NCI-H2196 (cell line): ENCODE measurements at regions not wholly inside any gene's neighbourhood (a gene's known extent, or its start where the extent isn't known, plus 50 kb on each side); places are given as distances from the start of the nearest gene placed in this dataset.
"Not testable (repeated sequence)": the region's sequence is repeated elsewhere in the genome, so short reads cannot be mapped to it uniquely, and the experiment has no call there.

ENCODE experiments used
- DNase-seq: peaks from one replicate; lab custom pipeline; 2025; ENCODE audit not compliant: unreplicated experiment; lab: John Stamatoyannopoulos, UW

DNA sequence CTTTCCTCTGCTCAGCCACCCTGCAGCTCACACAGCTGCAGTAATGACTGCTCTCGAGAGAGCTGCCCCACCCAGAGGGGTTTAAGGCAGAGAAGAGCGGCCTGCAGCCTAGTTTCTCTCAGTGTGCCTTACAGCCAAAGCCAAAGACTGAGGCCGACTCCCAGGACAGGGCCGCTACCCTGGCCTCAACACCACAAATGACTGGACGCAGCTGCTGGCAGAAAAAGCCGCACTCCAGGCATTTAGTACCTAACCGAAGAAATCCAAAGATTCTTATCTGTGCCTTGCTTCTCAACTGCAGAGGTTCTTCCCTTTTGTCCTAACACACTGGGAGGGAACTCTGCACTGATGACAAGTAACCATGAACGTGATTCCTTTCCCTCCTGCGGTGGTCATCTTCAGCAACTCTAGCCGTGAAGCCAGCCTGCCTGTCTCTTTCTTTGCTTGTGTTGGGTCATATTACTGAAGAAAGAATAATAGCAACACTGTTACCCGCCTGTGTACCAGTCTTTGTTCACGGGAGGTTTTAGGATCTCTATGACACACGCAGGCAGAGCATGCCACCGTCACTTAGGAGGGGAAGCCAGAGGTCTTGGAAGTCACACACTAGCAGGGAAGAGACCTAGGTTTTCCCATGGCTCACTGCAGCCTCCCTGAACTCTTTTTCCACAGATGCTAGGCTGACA, 202.7 kb downstream of the RHOU start:
- DNase-seq, result peak; percentile 8

DNA sequence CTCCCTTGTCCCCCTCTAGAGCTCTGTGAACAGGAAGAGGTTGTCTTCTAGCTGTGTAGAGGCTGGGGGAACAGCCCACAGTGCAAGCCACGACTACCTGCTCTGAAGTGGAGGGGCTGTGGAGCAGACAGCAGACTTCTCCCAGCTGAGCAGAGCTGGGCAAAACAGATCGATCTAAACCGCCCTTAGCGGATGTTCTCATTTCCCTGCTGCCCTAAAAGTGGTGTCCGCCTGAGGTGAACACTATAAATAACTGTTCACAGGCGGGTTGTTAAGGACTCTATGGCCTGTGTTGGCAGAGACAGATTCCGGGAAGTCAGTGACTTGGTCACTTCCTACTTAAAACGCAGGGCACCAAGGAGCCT, 203.2 kb downstream of the RHOU start:
- DNase-seq, result no peak

- DNase-seq, result no peak
Measured at GRCh38 chr1:228939001-228939691, 203.9 kb downstream of the RHOU start.

DNA sequence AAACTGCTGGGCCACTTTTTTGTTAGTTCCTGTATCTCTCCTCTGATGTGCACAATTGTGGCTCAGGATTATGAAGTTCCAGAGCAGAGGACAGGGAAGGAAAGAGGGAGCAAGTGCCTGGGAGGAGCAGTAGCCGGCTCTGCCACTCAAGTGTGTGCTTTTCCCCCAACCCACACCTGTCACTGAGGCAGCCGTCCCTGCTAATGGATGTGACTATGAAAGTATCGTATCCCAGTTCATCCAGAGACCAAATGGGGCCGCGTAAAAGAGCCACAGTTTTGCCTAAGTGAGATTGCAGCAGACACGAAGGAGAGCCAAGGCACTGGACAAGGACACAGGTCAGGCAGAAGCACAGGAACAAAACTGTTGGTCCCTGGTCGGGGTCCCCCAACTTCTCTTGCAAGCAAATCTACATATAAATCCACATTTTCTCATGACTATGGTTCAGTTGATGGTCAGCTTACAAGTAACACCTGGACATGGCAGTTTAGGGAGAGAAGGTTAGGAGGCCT, 204.7 kb downstream of the RHOU start:
- no peak for DNase-seq

DNA sequence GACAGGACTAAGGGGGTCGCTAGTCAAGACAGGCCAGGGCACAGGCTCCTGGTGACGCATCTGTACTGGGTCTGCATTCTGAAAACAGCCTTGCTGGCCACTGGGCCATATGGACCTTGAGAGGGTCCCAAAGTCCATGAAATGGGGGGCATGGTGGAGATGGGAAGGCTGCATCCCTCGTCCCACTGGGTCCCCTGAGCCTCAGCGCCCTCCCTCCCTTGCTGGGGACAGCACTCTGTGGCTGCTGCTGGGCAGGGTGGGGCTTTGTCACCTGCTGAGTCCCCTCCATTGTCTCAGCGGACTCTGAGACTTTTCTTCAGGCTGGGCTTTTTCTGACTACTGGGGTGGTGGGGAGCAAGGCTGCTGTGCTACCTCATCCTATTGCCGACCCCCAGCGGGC, 205.2 kb downstream of the RHOU start:
- DNase-seq, result no peak

DNA sequence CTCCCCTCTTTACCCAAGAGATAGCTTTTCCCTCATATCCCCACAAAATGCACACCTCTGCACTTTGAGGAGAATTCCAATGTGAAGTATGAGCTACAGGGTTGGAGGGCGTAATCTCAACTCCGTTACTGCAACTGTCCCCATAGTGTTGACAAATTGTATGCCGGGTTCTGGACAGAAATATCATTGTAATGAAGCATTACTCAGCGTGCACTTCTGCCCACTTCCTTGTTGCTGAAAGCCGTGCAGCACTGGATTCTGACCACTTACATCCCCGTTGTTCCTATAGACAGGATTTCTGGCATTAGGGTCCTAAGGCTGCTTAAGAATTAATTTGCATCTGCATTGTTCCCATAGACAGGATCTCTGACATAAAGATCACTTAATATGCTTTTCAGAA, 205.6 kb downstream of the RHOU start:
- DNase-seq, result no peak

DNA sequence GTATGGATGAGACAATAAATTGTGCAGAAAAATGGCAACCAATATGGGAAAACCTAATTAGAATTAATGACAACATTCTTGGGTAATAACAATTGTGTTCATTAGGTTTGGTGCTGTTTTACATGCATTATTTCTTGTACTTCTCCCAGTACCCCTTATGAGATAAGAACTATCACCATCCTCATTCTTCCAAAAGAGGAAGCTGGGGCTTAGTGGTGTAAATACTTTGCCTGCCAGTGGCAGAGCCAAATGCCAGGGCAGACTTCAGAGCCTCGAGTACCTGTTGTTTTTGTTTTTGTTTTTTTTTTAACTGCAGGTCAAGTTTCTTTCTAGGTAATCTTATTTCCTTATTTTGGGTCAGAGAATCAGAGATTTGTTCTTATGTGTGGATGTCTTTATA, 206.4 kb downstream of the RHOU start:
- DNase-seq, result no peak

GRCh38 chr1:228943436-228943835, 208.2 kb downstream of the RHOU start:
- no peak for DNase-seq

- no peak for DNase-seq
Measured at GRCh38 chr1:228944296-228944695, 209.0 kb downstream of the RHOU start.

- no peak for DNase-seq
Measured at GRCh38 chr1:228944935-228945371, 209.7 kb downstream of the RHOU start.

- DNase-seq, result no peak
Measured at GRCh38 chr1:228945885-228946284, 210.6 kb downstream of the RHOU start.

DNA sequence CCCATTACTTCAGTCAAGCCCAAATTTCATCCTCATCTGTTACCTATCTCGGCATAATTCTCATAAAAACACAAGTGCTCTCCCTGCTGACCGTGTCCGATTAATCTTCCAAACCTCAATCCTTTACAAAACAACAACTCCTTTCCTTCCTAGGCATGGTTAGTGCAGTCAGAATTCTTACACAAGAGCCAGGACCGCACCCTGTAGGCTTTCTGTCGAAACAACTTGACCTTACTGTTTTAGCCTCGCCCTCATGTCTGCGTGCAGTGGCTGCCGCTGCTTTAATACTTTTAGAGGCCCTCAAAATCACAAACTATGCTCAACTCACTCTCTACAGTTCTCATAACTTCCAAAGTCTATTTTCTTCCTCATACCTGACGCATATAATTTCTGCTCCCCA, 214.3 kb downstream of the RHOU start:
- not testable (repeated sequence) for DNase-seq

- peak; percentile 33 for DNase-seq
Measured at GRCh38 chr1:228953207-228953606, 217.9 kb downstream of the RHOU start.

- DNase-seq, result not testable (repeated sequence)
Measured at GRCh38 chr1:228953808-228954207, 218.5 kb downstream of the RHOU start.

DNA sequence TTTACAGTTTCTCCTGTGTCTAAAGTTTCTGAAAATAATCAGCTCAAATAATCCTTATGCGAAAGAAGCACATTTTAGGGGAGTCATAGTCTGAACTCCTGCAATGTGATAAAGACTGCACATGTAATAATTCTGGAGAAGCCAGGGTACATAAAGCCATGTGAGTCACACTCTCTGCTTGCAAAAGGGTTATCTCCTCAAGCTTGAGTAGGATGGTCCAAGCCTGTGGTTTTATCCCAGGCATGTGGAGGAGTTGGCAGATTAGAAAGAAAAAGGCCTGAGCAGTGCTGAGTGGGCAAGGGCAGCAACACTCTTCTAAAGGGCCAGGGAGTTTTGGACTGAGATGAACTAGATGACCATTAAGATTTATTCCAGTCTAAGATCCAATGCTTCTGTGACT, 220.4 kb downstream of the RHOU start:
- no peak for DNase-seq

DNA sequence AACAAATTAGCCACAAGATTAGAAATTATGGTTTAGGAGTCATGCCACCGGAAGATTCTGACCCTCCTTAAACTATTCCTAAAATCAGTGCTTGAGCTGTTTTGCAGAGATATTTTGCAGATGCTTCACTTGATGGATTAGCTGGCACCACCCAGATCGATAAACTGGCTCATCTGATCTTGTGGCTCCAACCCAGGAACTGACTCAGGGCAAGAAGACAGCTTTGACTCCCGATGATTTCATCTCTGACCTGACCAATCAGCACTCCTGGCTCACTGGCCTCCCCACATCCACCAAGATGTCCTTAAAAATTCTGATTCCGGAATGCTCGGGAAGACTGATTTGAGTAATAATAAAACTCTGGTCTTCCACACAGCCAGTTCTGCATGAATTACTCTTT, 221.6 kb downstream of the RHOU start:
- DNase-seq, result no peak

DNA sequence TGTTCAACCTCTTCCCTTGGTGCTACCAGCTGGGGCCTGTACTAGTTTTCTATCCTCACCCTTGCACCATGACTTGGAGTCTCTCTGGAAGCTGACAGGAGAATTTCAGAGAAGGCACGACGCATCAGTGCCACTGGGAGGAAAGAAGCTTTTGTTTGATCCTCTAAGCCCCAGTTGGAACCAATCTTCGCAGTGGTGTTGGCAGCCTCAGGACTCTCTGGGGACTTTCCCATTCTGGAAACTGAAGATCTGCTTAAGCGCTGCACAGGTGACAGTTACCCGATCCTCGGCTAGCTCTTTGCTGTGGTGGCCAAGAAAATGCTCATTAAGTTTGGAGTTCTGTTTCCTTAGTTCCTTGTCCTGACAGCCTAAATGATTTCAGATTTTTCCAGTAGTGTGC, 222.3 kb downstream of the RHOU start:
- DNase-seq, result peak; percentile 14

DNA sequence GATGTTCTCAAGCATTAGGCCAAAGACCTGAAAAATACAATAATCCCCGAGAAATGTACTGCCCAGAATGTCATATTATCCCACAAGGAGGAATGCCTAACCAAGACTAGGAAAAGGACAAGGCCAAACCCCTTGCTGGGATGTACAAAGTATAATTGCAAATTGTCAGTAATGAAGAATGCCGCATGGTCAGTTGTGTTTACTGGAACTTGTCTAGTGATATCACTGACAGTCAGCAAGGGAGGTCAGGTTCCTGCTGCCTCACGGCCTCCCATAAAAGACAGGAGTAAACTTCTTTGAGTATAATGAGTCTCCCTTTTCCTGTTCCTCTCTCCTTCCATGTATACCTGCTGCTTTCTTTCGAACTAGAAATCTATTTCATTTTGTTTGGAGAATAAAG, 222.8 kb downstream of the RHOU start:
- DNase-seq, result no peak

- no peak for DNase-seq
Measured at GRCh38 chr1:228958741-228959140, 223.5 kb downstream of the RHOU start.

GRCh38 chr1:228960705-228961104, 225.4 kb downstream of the RHOU start:
- DNase-seq, result no peak

DNA sequence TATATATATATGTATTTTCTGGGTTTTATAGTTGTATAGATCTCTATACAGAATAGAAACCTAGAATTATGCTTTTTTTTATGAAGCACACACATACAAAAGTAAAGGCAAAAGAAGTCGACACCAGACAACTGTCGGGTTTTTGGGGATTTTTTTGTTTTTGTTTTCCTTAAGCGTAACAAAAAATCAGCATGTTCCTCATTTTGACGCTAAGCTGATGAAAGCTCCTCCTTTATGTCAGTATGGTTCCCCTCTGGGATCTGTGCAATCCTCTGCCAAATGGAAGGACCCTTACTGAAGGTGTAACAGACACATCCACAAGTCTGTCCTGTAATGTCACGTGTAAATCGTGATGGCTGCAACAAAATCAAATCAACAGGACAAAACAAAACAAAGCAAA, 226.2 kb downstream of the RHOU start:
- DNase-seq, result no peak

- DNase-seq, result no peak
Measured at GRCh38 chr1:228963795-228964177, 228.5 kb downstream of the RHOU start.
